NT2/D1 (cell line): ENCODE measurements at regions not wholly inside any gene's neighbourhood (a gene's known extent, or its start where the extent isn't known, plus 50 kb on each side); places are given as distances from the start of the nearest gene placed in this dataset.
"Not testable (repeated sequence)": the region's sequence is repeated elsewhere in the genome, so short reads cannot be mapped to it uniquely, and the experiment has no call there.

Experiments
- DNase-seq: peaks from one replicate; pipeline ENCODE4 v3.0.0-alpha.2; 2011; ENCODE audit warnings: low read depth, low spot score
- H3K27me3 ChIP-seq: 2 replicates; pipeline ENCODE4 v1.6.0; 2011; ENCODE audit warnings: mild to moderate bottlenecking; ENCODE audit not compliant: insufficient read length, insufficient read depth
- H3K36me3 ChIP-seq: 2 replicates; pipeline ENCODE4 v1.6.1; 2011; ENCODE audit warnings: mild to moderate bottlenecking, low read length, mixed read lengths; ENCODE audit not compliant: insufficient read depth, insufficient read length
- H3K4me1 ChIP-seq: 2 replicates; pipeline ENCODE4 v1.5.1; 2011; ENCODE audit not compliant: insufficient read depth, insufficient read length
- H3K4me3 ChIP-seq: 2 replicates; pipeline ENCODE4 v1.5.1; 2011; ENCODE audit warnings: low read depth; ENCODE audit not compliant: insufficient read length
- H3K9ac ChIP-seq: 2 replicates; pipeline ENCODE4 v1.6.0; 2011; ENCODE audit warnings: low read depth; ENCODE audit not compliant: insufficient read length
- H3K9me3 ChIP-seq: 2 replicates; pipeline ENCODE4 v1.5.1; 2011; ENCODE audit warnings: mild to moderate bottlenecking, low read length; ENCODE audit not compliant: insufficient read depth
- SUZ12 ChIP-seq: IDR thresholded peaks from 2 replicates; pipeline ENCODE4 v1.6.1; 2011; ENCODE audit not compliant: insufficient read length, insufficient read depth; ENCODE audit errors: extremely low read depth
- YY1 ChIP-seq: IDR thresholded peaks from 2 replicates; pipeline ENCODE4 v1.6.1; 2011; ENCODE audit not compliant: insufficient read length, insufficient read depth
- ZNF274 ChIP-seq: IDR thresholded peaks from 2 replicates; pipeline ENCODE4 v1.6.1; 2011; ENCODE audit warnings: mild to moderate bottlenecking, low read depth, low read length

GRCh38 chr6:77089776-77090175, 373.5 kb downstream of the HTR1B start:
- no peaks in the 10 kb centered on the region for H3K27me3 ChIP-seq
- DNase-seq, result no peak
- no peak overlapping the region for H3K9ac ChIP-seq
- H3K4me1 ChIP-seq, result no peaks in the 10 kb centered on the region
- no peak overlapping the region for H3K4me3 ChIP-seq
- TF ChIP-seq SUZ12 (no peak), ZNF274 (no peak), YY1 (no peak)
- H3K36me3 ChIP-seq, result no peaks in the 10 kb centered on the region
- no peaks in the 10 kb centered on the region for H3K9me3 ChIP-seq

- not testable (repeated sequence) for H3K4me1 ChIP-seq, H3K36me3 ChIP-seq, H3K27me3 ChIP-seq, H3K9me3 ChIP-seq, DNase-seq, H3K4me3 ChIP-seq, H3K9ac ChIP-seq
Observed at GRCh38 chr6:77087794-77088318, 375.4 kb downstream of the HTR1B start.

GRCh38 chr6:77074037-77074713, 389.1 kb downstream of the HTR1B start:
- H3K9ac ChIP-seq, result no peak overlapping the region
- no peak for DNase-seq
- no peaks in the 10 kb centered on the region for H3K4me1 ChIP-seq
- TF ChIP-seq YY1 (no peak), SUZ12 (no peak), ZNF274 (no peak)
- no peaks in the 10 kb centered on the region for H3K36me3 ChIP-seq
- no peaks in the 10 kb centered on the region for H3K27me3 ChIP-seq
- no peak overlapping the region for H3K4me3 ChIP-seq
- no peaks in the 10 kb centered on the region for H3K9me3 ChIP-seq

- no peaks in the 10 kb centered on the region for H3K27me3 ChIP-seq
- H3K36me3 ChIP-seq, result no peaks in the 10 kb centered on the region
- no peaks in the 10 kb centered on the region for H3K9me3 ChIP-seq
Observed at GRCh38 chr6:77073410-77073760, 389.9 kb downstream of the HTR1B start.

GRCh38 chr6:77072694-77073409, 390.4 kb downstream of the HTR1B start:
- no peaks in the 10 kb centered on the region for H3K9me3 ChIP-seq
- H3K4me3 ChIP-seq, result no peak overlapping the region
- H3K36me3 ChIP-seq, result no peaks in the 10 kb centered on the region
- H3K27me3 ChIP-seq, result no peaks in the 10 kb centered on the region
- DNase-seq, result no peak
- H3K4me1 ChIP-seq, result no peaks in the 10 kb centered on the region
- no peak for TF ChIP-seq ZNF274
- no peak for TF ChIP-seq YY1
- no peak for TF ChIP-seq SUZ12
- no peak overlapping the region for H3K9ac ChIP-seq

More at GRCh38 chr6:77073410-77073760, 389.9 kb downstream of the HTR1B start:
- Histone ChIP-seq H3K4me1 (no peaks in the 10 kb centered on the region), H3K9ac (no peak overlapping the region), H3K4me3 (no peak overlapping the region)
- no peak for DNase-seq
- no peak for TF ChIP-seq SUZ12

GRCh38 chr6:77063494-77063893, 399.8 kb downstream of the HTR1B start:
- no peak overlapping the region for H3K9ac ChIP-seq
- no peaks in the 10 kb centered on the region for H3K4me1 ChIP-seq
- no peaks in the 10 kb centered on the region for H3K36me3 ChIP-seq
- no peaks in the 10 kb centered on the region for H3K27me3 ChIP-seq
- DNase-seq, result no peak
- H3K9me3 ChIP-seq, result no peaks in the 10 kb centered on the region
- TF ChIP-seq ZNF274, result no peak
- TF ChIP-seq SUZ12, result no peak
- no peak for TF ChIP-seq YY1
- H3K4me3 ChIP-seq, result no peak overlapping the region

- Histone ChIP-seq H3K9ac (no peak overlapping the region), H3K9me3 (no peaks in the 10 kb centered on the region), H3K4me3 (no peak overlapping the region), H3K4me1 (no peaks in the 10 kb centered on the region), H3K27me3 (no peaks in the 10 kb centered on the region), H3K36me3 (no peaks in the 10 kb centered on the region)
- TF ChIP-seq YY1 (no peak), ZNF274 (no peak), SUZ12 (no peak)
- DNase-seq, result no peak
Observed at GRCh38 chr6:77055711-77056110, 407.6 kb downstream of the HTR1B start.
